ENCODE measurements at regions not wholly inside any gene's neighbourhood (a gene's known extent, or its start where the extent isn't known, plus 50 kb on each side); places are given as distances from the start of the nearest gene placed in this dataset.

GRCh38 chr11:133656082-133656635 is 123.9 kb upstream of the OPCML start:
- DNase-seq (ENCODE audit: low read depth in 1 of 2, low spot score in 1 of 2) (no peak), FAIRE-seq (no peak), ATAC-seq (no peak)
- ChIA-PET CTCF (no interaction called here), POLR2A (no interaction called here)
- H3K4me3 ChIP-seq, result no peak overlapping the region
- no peak overlapping the region for H3K27ac ChIP-seq
- H3K4me1 ChIP-seq, result no peaks in the 10 kb centered on the region
- TF ChIP-seq EHF (CRISPR knock-in tag; IDR thresholded peaks at IDR 0.05) (no peak), PHF8 (IDR thresholded peaks at IDR 0.05; ENCODE audit: borderline replicate concordance, low read depth) (no peak), MYC (IDR thresholded peaks at IDR 0.05; ENCODE audit: borderline replicate concordance, low read length) (no peak), HDAC2 (IDR thresholded peaks at IDR 0.05) (no peak), E2F6 (IDR thresholded peaks at IDR 0.05; ENCODE audit: borderline replicate concordance, low read depth) (no peak), NR3C1 (IDR thresholded peaks at IDR 0.05) (no peak), CTCF (IDR thresholded peaks at IDR 0.05) (no peak), HES2 (IDR thresholded peaks at IDR 0.05) (no peak), FOXS1 (CRISPR knock-in tag; IDR thresholded peaks at IDR 0.05) (no peak), HOXB13 (CRISPR knock-in tag; IDR thresholded peaks at IDR 0.05; ENCODE audit: low read depth) (no peak), ZSCAN20 (CRISPR knock-in tag; IDR thresholded peaks at IDR 0.05) (no peak)
- no peak overlapping the region for H3K4me2 ChIP-seq
- WGBS (ENCODE audit: missing lambda C conversion rate), result 0% methylated on average over 9 of the region's 13 CpGs
- H3K9me3 ChIP-seq, result no peaks in the 10 kb centered on the region

- no peaks in the 10 kb centered on the region for H3K4me1 ChIP-seq
- CTCF ChIA-PET, result no interaction called here
- DNase-seq (ENCODE audit: low read depth in 1 of 2, low spot score in 1 of 2), result no peak
- POLR2A ChIA-PET, result no interaction called here
- TF ChIP-seq MAZ (IDR thresholded peaks at IDR 0.05; ENCODE audit: borderline replicate concordance, low read depth, low read length), result no peak
- no peak for TF ChIP-seq TFCP2L1 (CRISPR knock-in tag; IDR thresholded peaks at IDR 0.05)
- no peak for TF ChIP-seq HDAC2 (IDR thresholded peaks at IDR 0.05)
- no peak for TF ChIP-seq POLR2AphosphoS2 (conservative IDR thresholded peaks at IDR 0.05; ENCODE audit: low read length)
- no peak for TF ChIP-seq EHF (CRISPR knock-in tag; IDR thresholded peaks at IDR 0.05)
- no peak for TF ChIP-seq FOSL2 (IDR thresholded peaks at IDR 0.05)
- no peak for TF ChIP-seq FOSL2 (CRISPR knock-in tag; IDR thresholded peaks at IDR 0.05)
- TF ChIP-seq ZFP36 (IDR thresholded peaks at IDR 0.05; ENCODE audit: borderline replicate concordance, partially characterized antibody), result no peak
- no peak for TF ChIP-seq HES2 (IDR thresholded peaks at IDR 0.05)
- no peak for TF ChIP-seq RFX5 (IDR thresholded peaks at IDR 0.05)
- no peak for TF ChIP-seq E2F6 (IDR thresholded peaks at IDR 0.05; ENCODE audit: borderline replicate concordance, low read depth)
- WGBS (ENCODE audit: missing lambda C conversion rate), result 5% methylated on average over 9 of the region's 12 CpGs
- no peak overlapping the region for H3K4me2 ChIP-seq
- no peak overlapping the region for H3K4me3 ChIP-seq
- no peak overlapping the region for H3K27ac ChIP-seq
- ATAC-seq, result no peak
- FAIRE-seq, result no peak
- no peaks in the 10 kb centered on the region for H3K9me3 ChIP-seq
Observed at GRCh38 chr11:133654630-133655212, 122.4 kb upstream of the OPCML start.

GRCh38 chr11:133653336-133653735 is 121.0 kb upstream of the OPCML start:
- ChIA-PET CTCF (no interaction called here), POLR2A (no interaction called here)
- Histone ChIP-seq H3K4me3 (no peak overlapping the region), H3K4me2 (no peak overlapping the region), H3K27ac (no peak overlapping the region), H3K4me1 (no peaks in the 10 kb centered on the region), H3K9me3 (no peaks in the 10 kb centered on the region)
- WGBS (ENCODE audit: missing lambda C conversion rate), result 28% methylated on average over 5 of the region's 5 CpGs
- DNase-seq (ENCODE audit: low read depth in 1 of 2, low spot score in 1 of 2) (no peak), FAIRE-seq (no peak), ATAC-seq (no peak)
- TF ChIP-seq BHLHE40 (IDR thresholded peaks at IDR 0.05; ENCODE audit: low read depth, low read length) (no peak), E2F6 (IDR thresholded peaks at IDR 0.05; ENCODE audit: borderline replicate concordance, low read depth) (no peak), CTCF (IDR thresholded peaks at IDR 0.05) (no peak), POLR2AphosphoS2 (conservative IDR thresholded peaks at IDR 0.05; ENCODE audit: low read length) (no peak), MAZ (IDR thresholded peaks at IDR 0.05; ENCODE audit: borderline replicate concordance, low read depth, low read length) (no peak), RFX5 (IDR thresholded peaks at IDR 0.05) (no peak), ZNF302 (CRISPR knock-in tag; IDR thresholded peaks at IDR 0.05) (no peak), HOXB13 (CRISPR knock-in tag; IDR thresholded peaks at IDR 0.05; ENCODE audit: low read depth) (no peak), CHD4 (IDR thresholded peaks at IDR 0.05; ENCODE audit: borderline replicate concordance) (no peak), FOSB (CRISPR knock-in tag; IDR thresholded peaks at IDR 0.05) (no peak), FOSL2 (IDR thresholded peaks at IDR 0.05) (no peak), FOSL2 (CRISPR knock-in tag; IDR thresholded peaks at IDR 0.05) (no peak), HDAC2 (IDR thresholded peaks at IDR 0.05) (no peak), EHF (CRISPR knock-in tag; IDR thresholded peaks at IDR 0.05) (no peak), CHD2 (IDR thresholded peaks at IDR 0.05; ENCODE audit: low read length, partially characterized antibody) (no peak), NR3C1 (IDR thresholded peaks at IDR 0.05) (no peak), JUNB (IDR thresholded peaks at IDR 0.05) (no peak)

Data from A549 (cell line).